GM19452 (cell line): ENCODE measurements at regions not wholly inside any gene's neighbourhood (a gene's known extent, or its start where the extent isn't known, plus 50 kb on each side); places are given as distances from the start of the nearest gene placed in this dataset.

Experiments used
- ATAC-seq: cut with Tn5 transposase; IDR thresholded peaks from one replicate; pipeline ENCODE4 v1.9.1; 2021; ENCODE audit not compliant: unreplicated experiment

DNA sequence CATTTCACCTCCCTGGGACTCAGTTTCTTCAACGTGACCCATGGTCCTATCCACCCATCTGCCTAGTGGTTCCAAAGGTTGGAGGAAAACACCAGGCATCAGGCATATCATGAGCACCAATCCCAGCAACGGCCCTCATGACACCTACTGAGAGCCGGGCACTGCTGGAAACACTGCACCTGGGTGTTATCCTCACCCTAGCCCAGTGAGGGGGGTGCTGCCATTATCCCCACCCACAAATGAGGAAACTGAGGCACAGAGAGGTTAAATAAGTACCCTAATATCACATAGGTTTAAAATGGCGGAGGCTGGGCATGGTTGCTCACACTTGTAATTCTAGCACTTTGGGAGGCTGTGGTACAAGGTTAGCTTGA lies 206.9 kb downstream of the MATN1 start:
- ATAC-seq, result no peak

DNA sequence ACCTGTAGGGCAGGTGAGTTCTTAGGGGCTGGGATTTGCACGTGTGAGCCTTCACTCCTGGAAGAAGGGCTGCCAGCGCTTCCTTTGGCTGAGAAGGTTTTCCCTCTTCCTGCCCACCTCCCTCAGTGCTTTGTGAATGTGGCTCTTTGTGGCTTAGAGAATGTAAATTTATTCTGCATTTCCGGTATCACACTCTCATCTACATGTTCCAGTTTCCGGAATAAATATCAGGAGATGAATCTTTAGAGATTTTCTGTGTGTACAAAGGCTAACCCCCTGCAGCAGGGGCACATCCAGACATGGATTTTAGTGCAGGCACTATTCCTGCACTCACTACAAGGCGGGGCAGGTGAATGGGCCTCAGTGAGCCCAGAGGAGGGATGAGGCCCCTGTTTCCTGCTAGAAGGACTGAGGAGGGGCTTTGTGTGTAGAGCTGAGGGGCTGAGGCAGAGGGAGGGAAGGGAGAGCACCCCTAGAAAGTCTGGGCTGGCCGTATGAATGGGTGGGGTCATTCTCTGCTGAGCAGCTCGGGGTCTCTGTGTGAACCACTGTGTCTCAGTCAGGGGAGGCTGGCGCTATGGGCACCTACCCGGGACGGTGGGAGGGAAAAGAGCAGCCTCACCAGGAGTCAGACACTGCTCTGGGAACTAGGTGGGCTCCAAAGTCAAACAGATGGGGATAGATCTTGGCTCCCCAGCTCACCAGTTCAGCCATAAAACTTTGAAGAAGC lies 207.5 kb downstream of the MATN1 start:
- no peak for ATAC-seq

DNA sequence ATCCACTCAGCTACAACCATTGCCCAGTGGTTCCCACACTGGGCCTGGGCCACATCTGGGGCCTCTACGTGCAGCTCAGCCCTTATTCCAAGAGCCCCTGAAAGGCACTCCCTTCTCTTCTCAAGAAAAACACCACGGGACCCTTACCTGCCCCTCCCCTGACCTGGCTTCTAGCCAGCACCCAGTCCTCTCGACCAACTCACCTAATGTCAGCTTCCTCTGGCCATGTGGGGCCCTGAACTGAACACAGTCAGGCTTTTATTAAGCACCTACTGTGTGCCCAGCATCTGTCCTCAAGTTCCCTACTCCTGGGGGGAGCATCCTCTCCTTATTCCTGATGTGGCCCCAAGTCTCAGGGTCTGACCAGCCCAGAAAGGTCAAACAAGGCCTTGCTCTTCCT lies 208.4 kb downstream of the MATN1 start:
- ATAC-seq, result no peak

DNA sequence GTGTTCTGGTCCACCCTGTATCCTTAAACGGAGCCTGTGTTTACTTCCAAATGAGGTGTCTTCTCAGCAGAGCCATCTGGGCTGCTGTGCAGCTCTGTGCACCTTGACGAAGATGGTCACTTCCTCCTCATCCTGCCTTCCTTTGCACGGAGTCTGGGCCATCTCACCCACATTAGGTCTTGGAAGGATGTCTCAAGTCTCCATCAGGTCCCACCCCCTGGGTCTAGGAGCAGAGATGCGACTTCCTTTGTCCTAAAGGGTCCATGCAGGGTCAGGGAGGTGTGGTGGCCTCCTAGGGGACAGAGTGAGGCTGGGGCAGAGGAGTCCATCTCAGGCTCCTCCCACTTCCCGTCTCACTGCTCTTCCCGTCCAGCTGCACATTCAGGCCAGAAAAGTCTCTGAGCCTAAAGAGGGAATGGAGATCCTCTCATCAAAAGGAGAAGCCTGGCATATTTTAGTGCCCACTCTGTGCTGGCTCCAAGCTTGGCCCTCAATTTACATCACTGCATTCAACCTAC lies 209.2 kb downstream of the MATN1 start:
- no peak for ATAC-seq

DNA sequence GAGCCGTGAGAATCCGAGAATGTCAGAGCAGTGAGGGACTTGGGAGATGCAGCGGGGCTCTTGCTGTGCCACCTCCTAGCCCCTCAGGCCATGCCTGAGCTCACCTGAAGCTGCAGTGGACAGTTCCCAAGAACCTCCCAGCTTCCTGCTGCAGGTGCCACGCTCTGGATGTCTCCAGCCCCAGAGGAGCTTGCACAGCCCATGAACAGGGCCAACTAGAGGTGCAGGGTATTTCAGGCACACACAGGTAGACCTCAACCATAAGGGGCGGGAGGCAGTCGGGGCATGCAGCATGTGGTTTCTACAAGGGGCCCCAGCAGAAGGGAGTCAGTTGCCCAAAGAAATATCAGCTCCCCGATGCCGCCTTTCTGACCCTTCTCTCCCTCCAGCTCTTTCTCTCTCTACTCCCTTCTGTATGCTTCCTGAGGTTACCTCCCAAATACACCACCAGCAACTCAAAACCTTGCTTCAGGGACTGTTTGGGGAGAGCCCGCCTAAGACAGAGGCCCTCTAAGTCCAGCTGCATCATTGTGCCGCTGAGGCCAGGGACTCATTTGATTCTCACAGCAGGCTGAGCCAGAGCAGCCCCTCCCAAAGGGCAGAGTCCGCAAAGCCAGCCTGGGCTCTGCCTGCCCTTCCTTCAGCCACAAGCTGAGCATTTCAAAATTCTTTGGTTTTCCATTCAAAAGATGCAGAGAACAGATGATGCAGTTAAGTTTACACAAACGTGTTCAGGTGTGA lies 209.8 kb downstream of the MATN1 start:
- no peak for ATAC-seq

DNA sequence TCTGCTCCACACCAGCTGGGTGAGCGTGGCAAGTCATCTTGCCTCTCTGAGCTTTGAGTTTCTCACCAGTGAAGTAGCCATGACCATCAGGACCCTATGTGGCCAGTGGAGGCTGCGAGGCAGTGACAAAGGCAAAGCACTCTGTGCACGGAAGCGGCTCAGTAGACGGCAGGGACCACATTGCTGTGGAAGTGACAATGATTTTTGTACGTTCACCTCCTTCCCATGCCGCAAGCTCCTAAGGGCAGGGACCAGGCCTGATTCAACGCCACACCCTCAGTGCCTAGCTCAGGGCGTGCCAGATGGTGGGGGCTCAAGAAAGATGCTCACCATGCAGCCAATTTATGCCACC lies 210.5 kb downstream of the MATN1 start:
- no peak for ATAC-seq

DNA sequence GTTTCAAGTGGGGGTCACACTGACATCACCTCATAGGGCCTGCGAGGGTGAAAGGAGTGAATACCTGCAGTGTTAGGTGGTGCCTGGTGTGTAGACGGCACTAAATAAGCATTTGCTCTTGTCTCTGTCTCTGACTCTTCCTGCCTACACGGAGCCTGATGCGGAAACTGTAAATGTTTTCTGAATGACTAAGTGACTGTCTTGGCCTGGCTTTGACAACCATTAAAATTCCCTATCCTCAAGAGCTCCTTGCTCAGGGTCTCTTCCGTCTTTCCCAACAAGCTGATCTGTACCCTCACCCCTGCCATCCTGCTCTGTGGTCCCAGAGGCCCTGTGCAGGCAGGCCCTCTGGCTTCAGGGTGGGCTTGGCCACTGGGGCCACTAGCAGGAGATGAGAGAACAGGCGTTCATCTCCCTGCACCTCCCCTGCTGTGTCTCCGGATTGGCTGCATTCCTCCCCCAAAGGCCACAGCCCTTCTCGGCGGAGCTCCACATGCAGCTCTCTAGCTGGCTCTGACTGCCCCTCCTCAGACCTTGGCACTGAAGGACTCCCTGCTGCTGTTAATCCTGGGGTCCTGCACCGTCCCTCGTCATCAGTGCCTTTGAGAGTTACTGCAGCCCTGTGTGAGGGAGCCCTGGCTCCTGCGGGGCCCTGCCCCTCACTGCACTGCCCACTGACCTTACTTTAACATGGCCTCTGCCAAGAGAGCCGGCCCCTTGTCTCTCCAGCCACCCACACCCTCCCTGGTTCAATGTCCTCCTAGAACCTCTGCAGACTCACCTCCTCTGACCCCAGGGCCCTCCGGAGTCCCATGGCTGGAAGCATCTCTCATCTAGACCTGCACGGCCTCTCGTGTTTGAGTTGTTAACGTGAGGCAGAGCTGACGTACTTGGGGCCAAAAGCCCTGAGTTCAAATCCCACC lies 211.1 kb downstream of the MATN1 start:
- no peak for ATAC-seq

DNA sequence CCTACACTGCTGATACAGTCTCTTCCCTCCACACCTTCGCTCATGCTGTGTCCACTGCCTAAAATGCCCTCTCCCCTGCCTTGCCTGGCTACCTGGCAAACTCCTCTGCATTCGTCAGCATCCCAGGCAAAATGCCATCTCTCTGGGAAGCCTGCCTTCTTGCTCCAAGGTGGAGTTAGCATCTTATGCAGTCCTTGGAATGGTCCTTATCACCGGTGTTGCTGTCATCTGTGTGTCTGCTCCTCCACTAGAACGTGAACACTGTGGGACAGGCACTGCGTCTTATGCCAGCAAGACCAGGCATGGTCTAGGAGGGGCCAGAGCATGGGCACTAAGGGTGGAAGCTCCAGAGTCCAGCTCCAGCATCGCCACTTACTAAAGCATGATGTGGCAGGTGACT lies 211.8 kb downstream of the MATN1 start:
- ATAC-seq, result no peak

DNA sequence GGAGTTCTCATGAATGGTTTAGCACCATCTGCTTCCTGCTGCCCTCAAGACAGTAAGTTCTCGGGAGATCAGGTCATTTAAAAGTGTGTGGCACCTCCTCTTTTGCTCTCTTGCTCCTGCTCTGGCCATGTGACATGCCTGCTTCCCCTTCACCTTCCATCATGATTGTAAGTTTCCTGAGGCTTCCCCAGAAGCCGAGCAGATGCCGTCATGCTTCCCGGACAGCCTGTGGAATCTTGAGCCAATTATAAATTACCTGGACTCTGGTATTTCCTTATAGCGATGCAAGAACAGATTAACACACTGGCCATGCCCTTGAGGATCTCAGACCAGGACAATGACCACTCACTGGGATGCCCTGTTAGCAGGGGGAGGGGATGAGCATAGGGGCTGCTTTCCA lies 212.3 kb downstream of the MATN1 start:
- no peak for ATAC-seq

DNA sequence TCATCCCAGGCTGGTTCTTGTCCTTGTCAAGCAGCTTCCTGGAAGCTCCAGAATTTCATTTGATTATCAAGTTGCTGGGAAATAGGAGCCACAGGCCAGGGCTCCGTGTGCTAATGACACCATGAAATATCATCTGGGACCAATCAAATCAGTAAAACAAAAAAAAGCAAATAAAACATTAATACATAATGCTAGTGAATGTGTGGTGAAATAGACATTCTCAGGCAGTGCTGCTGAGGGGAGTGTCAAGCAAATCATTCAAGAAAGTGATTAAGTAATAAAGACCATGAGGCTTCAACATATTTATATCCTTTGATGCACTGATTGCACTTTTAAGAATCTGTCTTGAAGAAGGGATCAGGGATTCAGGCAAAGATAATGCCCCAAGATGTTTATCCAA lies 213.7 kb downstream of the MATN1 start:
- ATAC-seq, result no peak

DNA sequence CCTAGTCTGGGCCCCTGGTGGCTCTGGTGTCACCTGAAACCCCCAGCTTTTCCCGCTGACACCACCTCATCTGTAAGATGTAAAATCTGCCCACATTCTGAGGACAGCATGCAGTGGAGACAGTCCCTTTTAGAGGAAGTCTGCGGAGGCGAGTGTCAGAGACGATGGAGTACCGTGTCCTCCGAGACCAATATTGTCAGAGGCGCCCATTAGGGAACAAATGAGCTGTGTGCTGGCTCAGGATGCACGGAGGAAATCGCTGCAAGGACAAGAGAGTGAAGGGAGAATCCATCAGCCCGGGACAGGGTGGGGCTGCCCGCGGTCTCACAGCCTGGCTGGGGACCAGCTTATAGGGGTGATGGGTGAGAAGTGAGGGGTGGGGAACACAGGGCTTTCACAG lies 214.8 kb downstream of the MATN1 start:
- no peak for ATAC-seq

DNA sequence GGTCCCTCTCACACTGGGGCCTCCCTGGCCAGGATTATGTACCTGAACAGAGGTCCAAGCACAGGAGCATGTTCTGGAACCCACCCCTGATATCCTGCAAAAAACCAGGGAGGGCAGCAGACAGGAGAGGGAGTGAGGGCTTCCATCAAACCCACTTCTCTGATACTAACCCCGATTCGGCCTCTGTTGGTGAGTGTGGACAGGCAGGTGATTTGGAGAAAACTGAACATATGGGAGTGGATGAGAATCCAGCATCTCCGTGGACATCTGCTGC lies 215.3 kb downstream of the MATN1 start:
- ATAC-seq, result no peak

DNA sequence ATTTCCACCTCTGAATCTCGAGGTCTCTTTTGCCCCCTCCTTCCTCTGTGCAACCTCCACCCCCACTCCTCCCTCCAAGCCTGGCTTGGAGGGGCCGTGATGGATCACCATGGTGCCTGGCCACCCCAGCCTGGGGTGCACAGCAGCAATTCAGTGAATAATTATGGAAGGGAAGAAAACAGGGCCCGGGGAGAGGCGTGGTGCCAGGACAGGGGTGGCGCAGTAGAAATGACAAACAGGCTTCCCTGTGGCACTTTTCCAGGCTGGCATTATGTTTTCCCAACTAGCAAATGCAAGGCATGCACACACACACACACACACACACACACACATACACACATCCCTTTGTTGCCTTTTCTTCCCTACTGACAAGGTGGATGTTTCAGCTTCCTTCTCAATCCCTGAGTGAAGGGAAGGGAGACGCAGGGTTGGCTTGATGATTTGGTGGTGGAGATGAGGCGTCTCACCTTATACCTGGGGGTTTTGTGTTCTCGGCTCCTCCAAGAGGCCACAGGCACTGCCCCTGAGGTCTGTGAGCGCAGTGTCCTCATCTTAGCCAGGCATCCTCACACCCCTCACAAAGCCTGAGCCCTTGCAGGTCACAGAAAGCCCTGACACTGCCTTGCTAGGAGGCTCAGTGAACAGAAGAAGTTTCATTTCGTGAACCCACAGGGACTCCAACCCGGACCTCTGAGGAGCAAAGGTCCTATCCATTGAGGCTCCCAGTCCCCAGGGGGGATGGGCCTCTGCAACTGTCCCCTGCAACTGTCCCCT lies 215.8 kb downstream of the MATN1 start:
- ATAC-seq, result no peak

DNA sequence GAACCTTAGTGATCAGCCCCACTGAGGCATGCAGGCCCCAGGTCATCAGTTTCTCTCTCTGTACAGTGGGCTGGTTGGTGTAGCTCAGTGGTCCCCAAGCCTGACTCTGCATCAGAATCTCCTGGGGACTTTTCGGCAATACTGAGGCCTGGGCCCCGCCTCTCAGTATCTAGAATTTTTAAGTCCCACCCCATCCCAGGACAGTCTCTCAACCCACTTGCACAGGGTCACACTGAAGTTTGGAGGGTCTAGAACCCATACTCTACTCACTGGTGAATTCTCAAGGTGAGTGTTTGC lies 216.4 kb downstream of the MATN1 start:
- ATAC-seq, result no peak

DNA sequence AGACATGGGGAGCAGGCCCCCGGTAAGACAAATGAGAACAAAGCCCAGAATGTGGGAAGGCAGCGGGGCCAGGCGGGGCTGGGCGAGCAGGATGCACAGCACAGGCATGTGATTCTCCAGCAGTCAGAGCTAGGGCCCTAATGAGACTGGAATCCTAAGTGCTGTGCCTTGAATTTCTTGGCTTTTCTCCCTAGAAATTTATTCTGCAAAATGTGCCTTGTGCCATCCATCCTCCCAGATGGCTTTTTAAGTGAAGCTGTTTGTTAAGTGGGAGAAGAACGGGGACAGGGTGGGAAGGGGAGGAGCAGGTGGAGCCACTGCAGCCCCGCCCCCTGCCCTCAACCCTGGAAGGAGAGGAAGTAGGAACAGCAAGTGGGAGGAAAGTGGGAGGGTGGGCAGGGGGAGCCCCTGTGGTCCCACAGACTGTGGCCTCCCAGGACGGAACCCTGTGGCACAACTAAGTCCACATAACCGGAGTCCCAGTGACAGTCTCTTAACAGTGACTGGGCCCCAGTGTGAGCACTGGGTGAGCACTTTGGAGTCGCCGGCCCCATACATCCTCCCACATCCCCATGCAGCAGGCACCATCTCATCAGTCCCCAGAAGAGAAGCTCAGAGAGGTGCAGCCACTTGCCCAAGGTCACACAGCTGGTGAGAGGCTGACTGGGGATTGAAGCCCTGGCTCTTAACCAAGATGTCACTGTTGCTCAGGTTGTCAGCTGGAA lies 216.9 kb downstream of the MATN1 start:
- ATAC-seq, result no peak

DNA sequence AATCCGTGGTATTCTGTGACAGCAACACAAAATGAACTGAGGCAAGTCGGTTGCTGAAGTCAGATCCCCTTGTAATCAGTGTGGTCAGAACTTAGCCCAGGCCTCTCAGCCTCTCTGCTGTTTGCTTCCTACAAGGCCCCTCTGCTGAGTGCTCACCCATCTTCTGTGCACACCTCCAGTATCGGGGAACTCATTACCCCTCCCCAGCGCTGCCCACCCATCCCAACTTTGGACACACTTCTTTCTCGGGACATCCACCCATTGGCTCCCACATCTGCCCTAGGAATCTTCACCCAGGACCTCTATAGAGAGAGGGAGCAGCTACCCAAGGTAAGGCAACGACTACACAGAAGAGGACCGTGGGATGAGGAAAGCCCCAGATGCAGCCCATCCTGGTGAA lies 217.5 kb downstream of the MATN1 start:
- ATAC-seq, result no peak

DNA sequence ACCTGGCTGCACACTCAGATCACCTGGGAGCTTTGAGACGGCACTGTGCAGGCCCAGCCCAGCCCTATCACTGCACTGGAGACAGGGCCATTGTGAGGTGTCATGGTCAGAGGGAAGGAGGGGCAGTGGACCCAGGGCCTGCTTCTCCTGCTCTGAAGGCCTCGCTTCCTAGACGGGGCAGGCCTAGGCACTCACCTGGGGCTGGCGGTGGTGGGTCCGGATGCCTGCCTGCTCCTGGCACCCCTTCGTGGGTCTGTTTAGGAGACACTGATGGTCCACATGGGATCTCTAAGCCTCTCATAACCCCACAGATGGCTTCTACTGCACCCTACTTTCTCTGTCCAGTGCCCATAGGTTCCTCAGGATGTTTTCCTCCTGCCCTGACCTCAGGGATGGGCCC lies 230.9 kb downstream of the MATN1 start:
- no peak for ATAC-seq

DNA sequence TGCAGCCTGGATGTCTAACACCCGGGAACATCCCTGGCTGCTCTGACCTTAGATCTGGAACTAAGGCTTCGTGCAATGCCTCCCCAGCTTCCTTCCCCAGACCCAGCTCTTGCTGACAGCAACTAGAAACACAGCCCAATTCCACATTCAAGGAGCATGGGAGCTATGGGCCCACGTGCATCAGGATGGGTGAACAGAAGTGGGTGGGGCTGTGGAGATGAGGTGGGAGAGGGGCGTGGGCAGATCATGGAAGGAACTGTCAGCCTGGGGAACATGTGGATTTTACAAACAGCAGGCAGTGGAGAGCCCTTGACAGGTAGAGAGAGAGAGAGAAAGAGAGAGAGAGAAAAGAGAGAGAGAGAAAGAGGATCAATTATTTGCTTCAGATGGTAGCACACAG lies 231.6 kb downstream of the MATN1 start:
- no peak for ATAC-seq

DNA sequence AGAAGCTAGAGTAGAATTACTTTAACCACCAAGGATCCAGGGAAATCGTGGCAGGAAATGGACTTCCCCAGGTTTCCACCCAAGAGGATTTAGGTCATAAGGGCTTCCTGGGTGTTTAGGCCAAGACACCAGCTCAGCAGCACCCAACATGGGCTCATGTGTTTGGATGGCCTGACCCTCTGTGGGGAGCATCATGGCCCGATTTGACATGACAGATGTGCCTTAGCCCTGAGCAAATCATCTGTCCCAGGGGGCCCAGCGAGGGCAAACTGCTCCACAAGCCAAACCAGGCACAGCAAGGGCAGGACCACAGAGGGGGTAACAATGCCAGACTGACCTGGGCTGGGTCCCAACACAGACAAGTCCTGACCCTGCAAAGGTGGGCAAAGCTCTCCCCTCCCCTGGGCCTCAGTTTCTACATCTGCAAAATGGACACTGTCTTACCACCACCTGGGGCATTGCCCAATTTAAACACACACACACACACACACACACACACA lies 232.8 kb downstream of the MATN1 start:
- no peak for ATAC-seq

DNA sequence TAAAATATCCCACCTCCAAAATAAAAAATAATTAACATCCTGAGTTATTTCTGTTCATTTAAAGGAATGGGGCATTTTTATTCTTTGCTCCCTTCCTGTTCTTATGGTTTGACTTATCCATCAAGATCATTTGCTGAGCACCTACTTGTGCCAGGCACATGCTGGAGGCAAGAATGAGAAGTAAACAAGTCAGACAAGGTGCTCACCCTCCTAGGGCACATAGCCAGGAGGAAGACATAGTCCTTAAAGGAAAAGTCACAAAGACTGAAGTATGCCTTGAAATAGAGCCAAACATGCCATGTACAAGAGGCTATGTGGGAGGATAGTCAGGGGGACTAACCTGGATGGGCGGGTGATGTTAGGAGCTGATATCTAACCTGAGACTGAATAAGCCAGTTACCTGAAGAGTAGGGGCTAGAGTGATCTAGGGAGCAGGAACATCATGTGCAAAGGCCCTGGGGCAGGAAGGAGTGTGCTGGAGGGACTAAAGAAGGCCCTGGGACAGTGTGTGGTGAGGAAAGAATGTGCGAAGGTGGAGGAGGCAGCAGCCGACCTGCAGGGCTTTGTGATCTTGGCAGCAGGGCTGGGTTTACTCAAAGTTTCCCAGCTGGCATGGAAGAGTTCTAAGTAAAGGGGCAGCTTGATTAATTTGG lies 233.5 kb downstream of the MATN1 start:
- ATAC-seq, result no peak
